Activated gamma-delta T cell (primary cell): ENCODE measurements at regions not wholly inside any gene's neighbourhood (a gene's known extent, or its start where the extent isn't known, plus 50 kb on each side); places are given as distances from the start of the nearest gene placed in this dataset.

Source experiments
- DNase-seq: peaks from one replicate; lab custom pipeline; 2025; lab: John Stamatoyannopoulos, UW

DNA sequence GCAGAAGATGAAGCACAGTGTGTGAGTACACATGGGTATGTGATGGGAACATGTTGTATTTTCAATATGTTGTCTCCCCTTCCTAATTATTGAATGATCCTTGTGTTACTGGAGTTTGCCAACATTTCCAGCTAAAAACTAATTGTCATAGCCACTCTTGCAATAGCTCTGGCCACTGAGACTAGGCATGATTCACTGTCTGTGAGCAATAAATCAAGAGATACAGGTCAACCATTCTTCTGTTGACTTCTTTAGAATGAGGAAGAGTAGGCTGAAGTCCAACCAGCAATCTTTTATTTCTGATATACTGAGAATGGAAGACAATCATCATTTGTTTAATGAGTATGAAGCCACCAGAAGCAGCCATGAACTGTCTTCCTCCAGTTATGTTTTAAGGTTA lies 413.9 kb downstream of the SLITRK5 start:
- no peak for DNase-seq

DNA sequence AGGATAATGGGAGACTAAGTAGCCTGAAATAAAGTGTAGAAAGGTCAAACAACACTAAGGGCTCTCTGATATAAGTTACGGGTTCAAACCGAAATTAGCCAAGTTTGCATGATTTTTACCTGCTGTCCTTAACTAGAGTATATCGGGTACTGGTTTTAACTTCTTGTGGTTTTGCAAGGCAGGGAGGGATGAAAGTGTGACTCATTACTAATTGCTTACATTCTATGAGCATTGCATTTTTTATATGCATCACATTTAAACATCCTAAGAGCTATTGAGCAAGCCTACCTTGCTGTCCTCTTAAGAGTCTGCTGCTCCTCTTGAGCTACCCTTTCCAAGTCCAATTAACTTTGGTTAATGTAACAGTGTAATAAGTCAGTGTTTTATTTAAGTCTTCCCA lies 415.4 kb downstream of the SLITRK5 start:
- no peak for DNase-seq

- no peak for DNase-seq
These were observed 426.4 kb downstream of the SLITRK5 start for GRCh38 chr13:88097541-88097940.

DNA sequence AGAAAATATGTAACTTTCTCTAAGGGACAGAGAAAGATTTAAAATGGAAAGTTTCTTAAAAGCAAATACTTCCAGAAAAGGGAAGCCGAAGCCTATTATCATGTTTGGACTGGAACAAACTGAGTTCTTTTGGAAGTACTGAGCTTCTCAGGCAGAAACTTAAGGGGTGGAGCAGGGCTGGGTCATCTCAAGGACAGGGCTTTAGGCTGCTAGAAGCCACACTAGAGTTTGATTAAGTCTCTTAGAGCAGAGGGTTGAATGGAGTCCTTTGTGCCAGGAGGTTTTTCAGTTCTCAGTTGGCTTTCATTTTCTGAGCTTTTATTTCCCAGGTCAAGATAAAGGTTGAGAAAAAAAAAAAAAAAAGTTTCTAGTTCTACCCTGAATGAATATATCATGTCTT lies 432.7 kb downstream of the SLITRK5 start:
- no peak for DNase-seq

GRCh38 chr13:88104576-88104975 lies 433.4 kb downstream of the SLITRK5 start:
- DNase-seq, result no peak

GRCh38 chr13:88107570-88107969 lies 436.4 kb downstream of the SLITRK5 start:
- no peak for DNase-seq

DNA sequence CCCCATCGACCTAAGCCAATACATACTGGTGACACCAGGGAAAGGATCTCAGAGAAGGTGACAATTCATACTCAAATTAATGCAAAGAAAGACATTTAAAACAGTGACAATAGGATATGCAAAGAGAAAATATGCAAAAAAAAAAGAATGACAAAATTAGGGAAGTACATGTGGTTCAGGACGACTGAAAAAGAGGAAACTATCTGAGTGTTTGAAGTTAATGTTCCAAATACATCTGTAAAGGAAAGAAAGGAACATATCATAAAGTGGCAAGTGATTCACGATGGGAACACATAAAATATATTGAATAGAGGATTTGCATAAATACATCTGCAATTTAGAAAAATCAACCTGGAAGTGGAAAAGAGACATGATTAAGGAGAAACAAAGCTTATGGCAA lies 441.4 kb downstream of the SLITRK5 start:
- no peak for DNase-seq

DNA sequence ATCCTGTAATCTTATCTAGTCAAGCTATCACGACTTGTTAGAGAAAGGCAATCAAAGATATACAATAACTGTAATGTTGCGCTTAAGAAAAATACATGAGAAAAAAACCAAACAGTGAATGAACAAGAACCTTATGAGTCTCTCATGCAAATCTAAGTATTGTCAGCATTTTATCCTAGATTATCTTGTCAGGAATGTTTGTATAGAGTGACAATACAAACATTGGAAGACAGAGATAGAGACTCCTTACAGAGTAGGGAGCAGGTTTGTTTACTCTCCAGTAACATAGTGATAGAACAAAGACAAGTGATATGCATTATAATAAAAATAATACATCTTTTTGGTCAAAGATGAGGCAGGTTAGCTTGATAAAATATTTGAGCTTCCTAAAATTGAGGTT lies 444.8 kb downstream of the SLITRK5 start:
- DNase-seq, result no peak

GRCh38 chr13:88118952-88119351 lies 447.8 kb downstream of the SLITRK5 start:
- DNase-seq, result no peak

DNA sequence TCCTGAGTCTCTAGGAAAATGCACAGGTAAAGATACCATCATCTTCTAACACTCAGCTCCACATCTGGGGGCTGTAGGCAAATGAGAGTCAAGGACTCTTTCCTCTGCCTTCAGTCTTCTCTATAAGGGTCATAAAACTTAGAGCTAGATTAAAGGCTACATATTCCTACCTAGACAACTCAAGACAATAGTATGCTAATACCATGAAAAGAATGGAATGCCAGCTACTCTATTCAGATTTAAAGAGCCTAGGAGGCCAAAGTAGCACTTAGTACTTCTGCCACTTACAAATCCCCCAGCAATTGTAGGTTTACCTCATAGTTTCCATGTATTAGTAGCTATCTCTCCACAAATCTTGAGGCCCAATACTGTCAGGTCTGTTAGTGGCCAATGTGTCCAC lies 453.0 kb downstream of the SLITRK5 start:
- DNase-seq, result no peak

- no peak for DNase-seq
These were observed 453.9 kb downstream of the SLITRK5 start for GRCh38 chr13:88125055-88125454.

DNA sequence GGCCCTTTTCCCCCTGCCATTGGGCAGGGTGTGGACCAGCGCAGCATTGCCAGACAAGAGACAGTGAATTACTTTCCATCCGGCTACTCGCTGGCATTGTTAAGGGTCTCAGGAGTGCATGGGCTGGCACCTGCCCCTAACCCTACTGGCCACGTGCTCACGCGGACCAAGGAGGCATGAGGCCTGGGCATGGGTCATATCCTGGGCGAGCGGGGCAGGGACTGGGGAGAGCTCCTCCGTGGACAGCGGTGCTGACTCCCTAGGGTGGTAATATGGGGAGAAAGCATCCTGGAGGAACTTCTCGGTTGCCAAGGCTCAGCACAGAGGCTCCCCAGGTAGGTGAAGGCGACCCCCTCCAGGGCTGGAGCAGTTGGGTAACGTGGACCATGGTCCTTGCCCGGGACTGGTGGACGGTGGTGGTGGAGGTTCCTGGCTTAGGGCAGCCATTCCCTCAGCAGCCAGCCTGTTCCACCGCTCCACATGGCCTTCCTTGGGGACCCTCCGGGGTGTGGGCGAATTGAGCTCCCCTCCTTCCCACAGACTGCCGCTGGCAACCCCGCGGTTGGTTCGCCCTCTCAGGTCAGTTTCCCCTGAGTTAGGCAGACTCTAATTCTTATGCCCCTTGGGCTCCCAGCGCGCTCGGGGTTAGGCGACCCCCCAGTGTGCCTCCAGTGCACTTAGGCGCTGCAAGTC lies 465.1 kb downstream of the SLITRK5 start:
- peak; percentile 3 for DNase-seq

GRCh38 chr13:88142653-88143052 lies 471.5 kb downstream of the SLITRK5 start:
- DNase-seq, result no peak

- DNase-seq, result no peak
These were observed 473.4 kb downstream of the SLITRK5 start for GRCh38 chr13:88144580-88144979.

- DNase-seq, result no peak
These were observed 482.2 kb downstream of the SLITRK5 start for GRCh38 chr13:88153353-88153752.

DNA sequence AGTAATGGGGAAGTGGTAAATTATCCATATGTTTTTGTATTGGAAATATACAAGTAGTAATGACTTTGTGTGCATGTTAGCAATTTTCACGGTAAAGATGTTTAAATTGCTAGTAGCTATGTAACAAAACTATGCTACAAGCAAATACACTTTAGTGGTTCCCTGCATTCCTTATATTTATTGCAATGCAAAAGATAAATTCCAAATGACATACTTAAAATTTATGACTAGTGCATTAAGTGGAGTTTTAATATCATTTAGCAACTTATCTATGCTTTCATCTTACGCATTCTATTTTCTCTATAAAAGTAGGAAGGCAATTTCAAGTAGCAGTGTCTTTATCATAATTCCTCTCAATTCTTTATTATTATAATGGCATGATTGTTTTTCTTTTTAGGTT lies 482.8 kb downstream of the SLITRK5 start:
- DNase-seq, result no peak

- DNase-seq, result no peak
These were observed 491.0 kb downstream of the SLITRK5 start for GRCh38 chr13:88162076-88162702.

DNA sequence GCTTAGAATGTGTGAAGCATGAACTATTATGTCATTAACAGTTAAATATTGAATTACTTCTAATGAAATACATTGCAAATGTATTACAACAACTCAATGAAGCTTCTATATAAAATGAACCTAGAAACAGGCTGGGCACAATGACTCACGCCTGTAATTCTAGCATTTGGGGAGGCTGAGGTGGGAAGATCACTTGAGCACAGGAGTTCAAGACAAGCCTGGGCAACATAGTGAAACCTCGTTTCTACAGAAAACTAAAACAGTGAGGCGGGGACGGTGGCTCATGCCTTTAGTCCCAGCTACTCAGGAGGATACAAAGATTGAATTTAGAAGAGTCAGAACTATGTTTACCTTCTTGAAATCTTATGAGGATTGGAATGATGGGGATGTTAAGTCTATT lies 505.1 kb downstream of the SLITRK5 start:
- DNase-seq, result no peak

DNA sequence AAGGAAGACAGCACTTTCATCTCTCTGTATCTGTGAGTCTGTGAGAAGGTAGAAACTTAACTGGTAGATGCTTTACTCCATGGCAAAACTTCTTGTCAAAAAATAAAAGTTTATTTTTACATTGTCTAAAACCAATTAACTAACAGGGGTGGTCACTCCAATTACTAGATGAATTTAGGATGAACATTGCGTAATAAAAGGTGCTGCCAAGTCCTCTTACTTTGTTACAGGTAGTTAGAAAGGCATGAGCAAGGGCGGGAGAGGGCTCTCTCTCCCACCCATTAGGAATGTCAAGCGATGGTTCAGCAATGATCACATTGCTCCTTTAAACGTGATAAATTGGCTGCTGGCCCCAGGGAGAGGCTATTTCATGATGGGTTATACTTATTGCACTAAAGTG lies 512.3 kb downstream of the SLITRK5 start:
- no peak for DNase-seq

GRCh38 chr13:88188986-88189385 lies 517.8 kb downstream of the SLITRK5 start:
- DNase-seq, result no peak

DNA sequence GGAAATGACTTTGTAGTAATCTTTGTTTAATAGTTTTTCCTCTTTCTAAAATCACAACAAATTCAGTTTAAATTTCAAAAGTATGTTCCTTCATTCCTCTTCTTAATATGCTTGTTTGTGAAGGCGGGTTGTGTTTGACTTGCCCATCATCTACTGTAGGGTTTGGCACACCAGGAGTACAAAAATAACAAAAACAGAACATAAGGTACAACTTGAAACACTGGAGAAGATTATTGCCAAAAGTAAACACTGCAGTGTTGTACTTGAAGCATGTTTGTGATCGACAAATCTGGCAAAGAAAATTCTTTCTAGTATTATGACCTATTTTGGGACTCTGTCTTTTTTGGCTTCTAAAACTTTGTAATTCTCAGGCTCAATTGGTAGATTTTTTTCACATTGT lies 518.6 kb downstream of the SLITRK5 start:
- no peak for DNase-seq

DNA sequence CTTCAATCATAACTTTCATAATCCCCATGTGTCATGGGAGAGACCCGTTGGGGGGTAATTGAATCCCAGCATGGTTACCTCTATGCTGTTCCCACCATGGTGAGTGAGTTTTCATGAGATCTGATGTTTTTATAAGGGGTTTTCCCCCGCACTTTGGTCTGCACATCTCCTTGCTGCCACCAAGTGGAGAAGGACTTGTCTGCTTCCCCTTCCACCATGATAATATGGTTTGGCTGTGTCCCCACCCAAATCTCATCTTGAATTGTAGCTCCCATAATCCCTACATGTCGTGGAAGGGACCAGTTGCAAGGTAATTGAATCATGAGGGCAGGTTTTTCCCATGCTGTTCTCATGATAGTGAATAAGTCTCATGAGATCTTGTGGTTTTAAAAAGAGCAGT lies 524.9 kb downstream of the SLITRK5 start:
- no peak for DNase-seq

DNA sequence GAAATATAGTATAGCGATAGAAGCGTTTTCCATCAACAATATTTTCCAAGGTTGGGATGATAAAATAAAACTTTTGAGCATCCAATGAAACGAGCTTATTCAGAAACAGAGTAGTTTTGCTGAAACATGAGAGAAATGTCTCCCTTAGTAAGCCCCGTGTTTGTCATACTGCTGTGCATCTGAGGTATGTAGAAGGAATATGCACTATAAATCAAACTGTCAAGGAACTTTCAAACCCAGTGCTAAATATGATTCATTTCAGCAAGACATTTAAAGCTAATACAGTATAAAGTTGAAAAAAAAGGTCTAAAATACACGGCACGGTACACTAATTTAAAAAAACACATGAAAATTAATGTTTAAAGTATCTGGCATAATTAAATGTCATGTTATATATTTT lies 546.2 kb downstream of the SLITRK5 start:
- no peak for DNase-seq

DNA sequence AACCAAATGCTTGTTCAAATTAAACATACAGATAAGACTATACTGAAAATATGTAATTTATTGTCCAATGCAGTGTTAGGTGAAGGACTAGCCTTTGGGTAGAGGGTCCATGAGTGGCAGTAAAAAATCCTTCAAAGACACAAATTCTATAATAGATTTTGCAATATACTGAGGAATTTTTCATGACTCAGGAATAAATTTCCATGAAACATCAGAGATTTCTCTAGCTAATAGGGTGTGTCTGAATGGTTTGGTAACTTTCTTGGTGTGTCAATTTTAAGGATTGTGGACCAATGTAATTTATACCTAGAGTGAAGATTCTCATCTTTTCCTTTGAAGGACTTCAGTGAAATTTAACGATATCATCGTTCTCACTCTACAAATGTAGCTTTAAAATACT lies 546.7 kb downstream of the SLITRK5 start:
- DNase-seq, result no peak
